ENCODE measurements at regions not wholly inside any gene's neighbourhood (a gene's known extent, or its start where the extent isn't known, plus 50 kb on each side); places are given as distances from the start of the nearest gene placed in this dataset.

- H3K4me3 ChIP-seq (ENCODE audit: control insufficient read depth, low read depth, low read length) = no peak overlapping the region
- no peak for TF ChIP-seq CTCF (IDR thresholded peaks at IDR 0.05; ENCODE audit: control insufficient read depth, insufficient read depth, low read depth, low read length, missing control alignments)
- no peak for DNase-seq (ENCODE audit: low read depth)
Measured at GRCh38 chr13:111549464-111549863, 229.0 kb downstream of the TEX29 start.

GRCh38 chr13:111550062-111550461 lies 229.6 kb downstream of the TEX29 start:
- DNase-seq (ENCODE audit: low read depth) = no peak
- H3K4me3 ChIP-seq (ENCODE audit: control insufficient read depth, low read depth, low read length) = no peak overlapping the region
- TF ChIP-seq CTCF (IDR thresholded peaks at IDR 0.05; ENCODE audit: control insufficient read depth, insufficient read depth, low read depth, low read length, missing control alignments) = no peak

GRCh38 chr13:111551204-111551820 lies 230.9 kb downstream of the TEX29 start:
- no peak overlapping the region for H3K4me3 ChIP-seq (ENCODE audit: control insufficient read depth, low read depth, low read length)
- no peak for DNase-seq (ENCODE audit: low read depth)
- TF ChIP-seq CTCF (IDR thresholded peaks at IDR 0.05; ENCODE audit: control insufficient read depth, insufficient read depth, low read depth, low read length, missing control alignments) = no peak

GRCh38 chr13:111552891-111553655 lies 232.6 kb downstream of the TEX29 start:
- no peak overlapping the region for H3K4me3 ChIP-seq (ENCODE audit: control insufficient read depth, low read depth, low read length)
- no peak for DNase-seq (ENCODE audit: low read depth)

GRCh38 chr13:111554539-111555267 lies 234.3 kb downstream of the TEX29 start:
- no peak for TF ChIP-seq CTCF (IDR thresholded peaks at IDR 0.05; ENCODE audit: control insufficient read depth, insufficient read depth, low read depth, low read length, missing control alignments)
- DNase-seq (ENCODE audit: low read depth) = no peak
- no peak overlapping the region for H3K4me3 ChIP-seq (ENCODE audit: control insufficient read depth, low read depth, low read length)

More at GRCh38 chr13:111552891-111553655, 232.6 kb downstream of the TEX29 start:
- TF ChIP-seq CTCF (IDR thresholded peaks at IDR 0.05; ENCODE audit: control insufficient read depth, insufficient read depth, low read depth, low read length, missing control alignments) = no peak

GRCh38 chr13:111555268-111555808 lies 234.9 kb downstream of the TEX29 start:
- no peak for TF ChIP-seq CTCF (IDR thresholded peaks at IDR 0.05; ENCODE audit: control insufficient read depth, insufficient read depth, low read depth, low read length, missing control alignments)
- no peak for DNase-seq (ENCODE audit: low read depth)

More at GRCh38 chr13:111555268-111555808, 234.9 kb downstream of the TEX29 start:
- no peak overlapping the region for H3K4me3 ChIP-seq (ENCODE audit: control insufficient read depth, low read depth, low read length)

All from AG09309 (cell line).